ENCODE measurements at regions not wholly inside any gene's neighbourhood (a gene's known extent, or its start where the extent isn't known, plus 50 kb on each side); places are given as distances from the start of the nearest gene placed in this dataset.

DNA sequence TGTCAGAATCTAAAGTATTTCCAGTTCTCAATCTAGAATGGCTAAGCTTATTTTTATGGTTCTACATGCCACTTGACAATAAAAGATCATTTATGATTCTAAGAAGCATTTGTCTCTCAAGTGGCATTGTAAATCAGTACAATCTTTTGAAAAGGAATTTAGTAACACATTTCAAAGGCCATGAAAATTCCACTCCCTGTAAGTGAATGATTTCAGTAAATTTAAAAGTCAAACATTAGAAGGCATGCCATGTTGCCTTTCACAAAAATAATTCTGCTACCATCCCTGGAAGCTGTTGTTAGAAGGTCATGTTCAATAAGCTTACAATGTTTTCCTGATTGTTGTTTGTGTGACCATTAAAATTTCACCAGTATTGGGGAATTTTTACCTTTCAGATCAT, 142.9 kb downstream of the RPIA start:
- no peak for DNase-seq

DNA sequence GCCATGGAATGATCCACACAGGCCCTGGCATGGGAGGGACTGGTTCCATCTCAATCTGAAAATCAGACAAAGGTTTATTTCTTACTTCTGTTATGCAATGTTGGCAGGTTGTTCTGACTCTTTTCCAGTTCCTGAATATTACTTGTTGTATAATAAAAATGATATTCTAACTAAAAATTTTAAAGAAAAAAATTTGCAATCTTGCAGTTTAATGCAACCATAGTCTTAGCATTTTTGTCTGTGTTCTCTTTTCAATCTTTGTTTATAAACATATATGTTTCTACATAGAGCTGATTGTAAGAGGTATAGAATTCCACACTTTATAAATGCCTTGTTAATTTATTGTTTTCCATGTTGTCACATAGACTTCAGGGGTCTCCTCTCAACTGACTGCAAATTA, 143.4 kb downstream of the RPIA start:
- DNase-seq, result no peak

DNA sequence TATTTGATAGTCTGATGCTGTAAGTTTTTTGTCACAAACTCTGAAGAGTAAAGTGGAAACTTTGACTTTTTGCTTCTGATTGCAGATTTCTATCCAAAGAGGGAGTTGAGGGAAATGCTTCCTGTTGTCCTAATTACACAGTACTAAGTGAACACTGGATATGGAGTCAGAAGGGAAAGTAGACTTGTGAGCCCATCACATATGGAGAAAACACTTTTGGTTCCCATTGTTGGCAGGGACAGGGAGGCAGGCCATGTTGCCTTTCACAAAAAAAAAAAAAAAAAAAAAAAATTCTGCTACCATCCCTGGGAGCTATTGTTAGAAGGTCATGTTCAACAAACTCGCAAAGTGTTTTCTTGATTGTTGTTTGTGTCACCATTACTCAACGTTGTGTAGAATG, 144.3 kb downstream of the RPIA start:
- no peak for DNase-seq

DNA sequence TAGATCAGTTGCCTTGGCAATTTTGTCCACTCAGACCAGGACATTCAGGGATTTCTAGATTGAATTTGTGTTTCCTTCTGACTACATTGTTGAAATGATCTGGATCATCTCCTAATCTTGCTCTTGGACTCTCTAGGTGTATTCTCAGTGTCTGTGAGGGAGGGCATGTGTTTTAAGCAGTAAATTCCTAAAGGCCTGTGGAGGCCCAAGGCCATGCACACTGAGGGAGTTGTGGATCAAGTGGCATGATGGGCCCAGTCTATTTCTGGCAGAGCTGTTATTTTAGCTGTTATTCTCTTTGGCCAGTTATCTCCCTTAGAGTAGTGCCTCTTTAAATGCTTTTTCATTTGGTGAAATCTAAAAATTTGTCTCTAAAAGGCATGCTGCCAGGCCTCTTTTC, 144.9 kb downstream of the RPIA start:
- no peak for DNase-seq

DNA sequence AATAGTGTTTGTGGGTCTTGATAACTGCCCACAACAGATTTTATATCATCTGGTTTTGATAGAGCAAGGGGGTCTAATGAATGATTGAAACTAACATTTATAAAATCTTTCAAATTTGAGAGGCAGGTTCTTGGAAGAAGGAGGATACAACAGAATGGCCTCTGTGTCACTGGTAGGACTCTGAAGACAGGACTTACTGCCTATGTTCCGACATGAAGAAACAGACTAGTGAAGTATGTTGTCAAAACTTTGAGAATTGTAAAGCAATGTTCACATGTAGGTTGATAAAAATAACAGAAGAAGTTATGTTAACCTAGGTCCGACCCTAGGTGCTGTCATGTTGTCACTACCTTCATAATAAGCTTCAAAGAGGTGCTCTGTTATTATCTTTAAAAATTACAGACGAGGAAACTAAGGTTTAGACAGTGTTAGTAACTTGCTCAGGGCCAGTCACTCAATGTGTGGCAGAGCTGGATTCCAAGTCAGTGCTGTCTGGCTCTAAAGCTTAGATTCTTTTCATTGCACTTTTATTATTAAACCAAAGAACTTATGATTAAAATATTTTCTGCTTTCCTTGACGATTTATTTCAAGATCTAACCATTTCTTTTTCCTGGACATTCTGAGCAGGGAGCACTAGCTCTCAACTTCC, 146.2 kb downstream of the RPIA start:
- DNase-seq, result no peak

DNA sequence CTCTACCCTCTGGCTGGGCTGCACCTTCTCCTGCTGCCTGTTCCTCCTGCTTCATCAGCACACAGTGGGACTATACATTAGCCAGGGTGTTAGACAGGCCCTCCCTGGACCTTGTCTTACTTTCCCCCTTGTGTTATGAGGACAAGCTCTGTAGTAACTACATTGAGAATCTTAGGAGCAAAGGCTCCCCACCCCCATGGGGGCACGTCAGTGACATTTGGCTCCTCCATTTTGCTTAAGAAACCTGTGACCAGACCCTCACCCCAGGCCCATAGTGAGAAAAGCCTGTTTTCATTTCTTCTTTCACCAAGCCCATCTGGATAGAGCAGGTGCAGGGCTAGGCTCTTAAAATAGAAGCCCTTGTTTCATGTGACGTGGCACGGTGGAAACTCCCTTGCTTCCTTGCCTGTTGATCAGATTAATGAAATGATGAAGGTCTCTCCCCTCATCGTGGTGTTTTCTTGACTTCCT, 146.7 kb downstream of the RPIA start:
- no peak for DNase-seq

DNA sequence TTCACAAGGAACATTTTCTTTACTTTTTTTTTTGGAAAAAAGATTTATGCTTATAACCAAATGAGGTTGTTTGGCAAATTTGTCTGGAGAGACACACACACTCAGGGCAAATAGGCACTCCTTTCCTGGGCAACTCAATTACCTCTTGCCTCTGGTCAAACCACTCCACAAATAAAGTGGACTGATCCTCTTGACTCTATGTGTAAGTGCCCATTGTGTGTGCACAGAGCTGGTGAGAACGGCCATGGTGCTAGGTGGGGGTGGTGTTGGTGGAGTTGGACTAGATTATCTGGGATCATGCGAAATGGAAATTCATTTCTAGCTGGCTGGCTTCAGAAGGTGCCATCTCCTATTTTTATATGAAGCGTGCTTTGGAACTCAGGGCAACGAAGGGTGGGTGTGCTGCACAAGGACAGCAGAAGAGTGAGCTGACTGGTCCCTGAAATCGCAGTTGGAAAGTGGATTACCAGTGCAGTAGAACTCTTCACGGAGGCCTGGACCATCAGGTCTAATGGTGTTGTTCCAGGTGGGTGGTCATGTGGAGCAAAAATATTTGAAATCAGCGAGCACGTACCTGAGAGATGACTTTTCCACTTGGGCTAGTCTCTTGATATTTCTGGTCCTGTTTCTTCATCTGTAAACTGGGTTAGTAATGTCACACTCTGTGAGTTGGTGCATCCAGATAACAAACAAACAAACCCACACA, 149.9 kb downstream of the RPIA start:
- no peak for DNase-seq

DNA sequence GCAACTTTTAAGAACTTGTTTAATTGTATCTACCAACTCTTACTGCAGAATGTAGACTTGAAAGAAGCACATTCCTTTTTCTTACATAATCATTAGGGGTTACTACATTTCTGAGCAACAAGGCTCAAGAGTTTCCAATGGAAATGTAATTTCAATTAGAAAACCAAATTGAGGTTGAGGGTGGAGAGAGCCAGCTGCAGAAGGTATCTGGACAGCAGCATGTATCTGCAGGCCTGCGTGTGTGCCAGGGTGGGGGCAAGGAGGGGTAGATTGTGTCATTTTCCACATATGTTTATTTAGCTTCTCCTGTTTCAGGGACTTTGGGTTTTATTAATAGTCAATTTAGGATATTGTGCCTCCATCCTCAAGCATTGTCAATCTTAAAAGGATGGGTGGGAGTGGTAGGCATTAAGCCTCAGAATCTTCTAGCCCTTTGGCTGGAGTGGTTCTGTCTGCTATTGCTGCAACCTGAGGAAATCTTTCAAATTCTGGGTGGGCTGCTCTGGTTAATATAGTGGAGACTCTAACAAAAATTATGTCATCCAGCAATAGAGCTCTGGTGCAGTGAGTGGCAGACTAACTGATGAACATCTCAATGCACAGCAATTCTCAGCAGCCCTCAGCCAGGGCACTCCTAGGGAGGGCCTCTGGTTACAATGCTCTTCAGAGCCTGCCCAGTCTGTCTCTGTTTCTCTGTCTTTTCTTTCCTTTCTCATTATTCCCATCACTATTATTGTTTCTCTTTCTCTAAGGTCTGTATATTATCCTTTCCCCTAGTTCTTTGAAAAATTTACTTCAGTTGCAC, 151.4 kb downstream of the RPIA start:
- DNase-seq, result no peak

DNA sequence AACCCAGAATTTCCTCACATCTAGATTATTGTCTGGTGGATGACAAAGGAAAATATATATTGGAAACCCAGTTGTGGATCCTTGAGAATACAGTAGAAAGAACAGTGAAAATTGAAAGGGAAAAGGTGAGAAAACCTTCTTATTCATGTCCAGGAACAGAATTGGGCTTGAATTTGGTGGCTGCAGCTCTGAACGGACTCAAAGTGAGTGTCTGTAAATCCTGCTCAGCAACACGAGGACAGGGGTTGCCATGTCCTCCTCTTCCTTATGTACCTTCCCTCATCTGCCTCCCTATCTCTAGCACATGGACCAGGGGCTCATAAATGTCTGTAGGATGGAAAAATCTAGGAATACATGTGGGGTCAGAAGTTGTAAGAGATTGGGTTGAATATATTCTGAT, 152.2 kb downstream of the RPIA start:
- no peak for DNase-seq

DNA sequence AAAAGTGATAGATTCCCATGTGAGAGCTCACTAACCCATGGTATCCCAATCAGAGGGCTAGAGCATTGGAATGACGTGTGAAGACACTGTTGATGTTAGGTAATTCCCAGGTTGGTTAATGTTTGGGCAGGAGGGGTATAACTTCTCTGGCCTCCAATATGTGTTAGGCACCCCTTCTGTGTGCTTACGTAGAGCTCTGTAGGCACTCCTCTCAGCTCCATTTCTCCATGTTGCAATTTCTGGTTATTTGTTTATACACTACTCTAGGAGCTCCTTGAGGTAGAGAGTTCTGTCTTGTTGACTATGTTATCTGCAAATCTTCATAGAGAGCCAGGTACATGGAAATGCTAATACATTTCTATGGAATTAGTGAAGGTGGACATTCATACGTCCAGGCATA, 153.5 kb downstream of the RPIA start:
- DNase-seq, result no peak

DNA sequence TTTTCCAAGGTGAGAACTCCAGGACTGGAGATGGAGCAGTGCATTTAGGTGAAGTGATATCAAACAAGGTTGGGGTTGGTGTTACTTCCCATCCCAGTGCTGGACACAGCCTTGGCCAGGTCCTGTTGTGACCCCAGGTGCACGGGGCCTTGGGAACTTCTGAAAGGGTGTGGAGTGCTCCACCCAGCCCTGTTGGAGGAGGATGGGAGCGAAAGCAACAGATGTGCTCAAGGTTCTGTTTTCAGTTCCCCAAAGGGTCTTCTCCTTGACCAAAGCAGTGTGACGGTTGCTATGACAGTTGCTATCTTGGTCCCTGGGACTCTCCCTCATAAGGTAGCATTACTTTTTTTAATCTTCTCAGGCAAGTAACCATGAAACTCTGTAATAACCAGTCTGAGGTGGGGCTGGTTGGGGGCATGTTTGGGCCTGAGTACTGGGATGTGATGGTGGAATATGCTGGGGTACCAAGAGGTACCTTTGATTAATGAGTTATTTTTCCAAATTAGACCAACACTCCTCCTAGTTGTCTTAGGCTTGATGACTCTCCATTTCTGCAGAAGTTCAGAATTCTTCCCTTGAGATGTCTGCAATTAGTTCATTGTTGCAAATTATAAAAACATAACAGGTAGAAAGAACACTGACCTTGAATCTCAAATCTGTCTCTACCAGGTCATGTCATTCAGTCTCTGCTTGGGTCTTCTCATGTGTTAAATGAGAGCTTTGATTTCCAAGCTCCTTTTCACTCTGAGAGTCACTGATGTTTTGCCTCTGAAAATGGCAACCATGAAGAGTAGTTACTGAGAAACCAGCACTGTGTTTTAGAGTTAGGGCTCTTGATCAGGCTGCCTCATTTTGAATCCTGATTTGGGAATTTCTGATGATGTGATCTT, 154.5 kb downstream of the RPIA start:
- DNase-seq, result no peak

DNA sequence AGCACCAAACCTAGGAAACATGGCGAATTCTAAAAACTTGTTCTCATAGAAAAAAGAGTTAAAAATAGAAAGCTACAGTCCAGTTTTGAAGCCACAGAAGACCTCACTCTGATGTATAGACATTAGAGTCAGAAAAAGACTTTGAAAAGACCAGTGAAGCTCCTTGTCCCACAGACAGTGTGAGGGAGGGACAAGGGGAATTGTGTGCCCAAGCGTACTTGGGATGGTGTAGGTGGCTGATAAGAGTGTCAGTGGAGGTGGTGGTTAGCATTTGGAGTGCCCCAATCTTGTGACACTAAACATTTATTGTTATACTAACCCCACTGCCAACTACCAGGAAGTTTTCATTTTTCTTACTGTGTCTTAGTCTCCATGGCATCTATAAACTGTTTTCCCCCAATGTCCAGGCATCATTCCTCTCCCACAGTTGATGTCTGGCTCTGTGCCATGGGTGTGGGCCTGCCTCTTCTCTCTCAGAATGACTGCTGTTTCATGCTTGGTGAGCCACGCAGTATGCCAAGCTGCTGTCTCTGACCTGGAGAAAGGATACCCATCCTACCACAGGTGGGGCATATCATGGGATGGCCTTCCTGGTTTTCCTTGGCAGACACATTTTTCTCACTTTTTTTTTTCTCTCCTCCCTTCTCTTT, 161.4 kb downstream of the RPIA start:
- peak; percentile 1 for DNase-seq

DNA sequence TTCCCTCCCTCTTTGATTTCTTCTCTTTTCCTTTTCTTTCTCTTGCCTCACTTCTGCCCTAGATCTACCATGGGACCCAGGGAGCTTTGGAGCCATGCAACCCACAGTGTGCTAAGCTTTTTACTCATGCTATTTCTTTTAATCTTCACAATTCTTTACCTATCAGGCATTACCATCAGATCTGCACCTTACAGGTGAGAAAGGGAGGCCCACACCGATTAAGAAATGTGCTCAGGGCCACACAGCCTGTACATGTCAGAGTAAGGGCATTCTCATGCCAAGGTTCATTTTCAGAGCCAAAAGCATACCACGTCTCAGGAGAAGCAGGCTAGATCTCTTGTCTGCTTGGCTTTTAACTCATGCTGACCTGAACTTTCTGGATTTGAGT, 161.9 kb downstream of the RPIA start:
- no peak for DNase-seq

DNA sequence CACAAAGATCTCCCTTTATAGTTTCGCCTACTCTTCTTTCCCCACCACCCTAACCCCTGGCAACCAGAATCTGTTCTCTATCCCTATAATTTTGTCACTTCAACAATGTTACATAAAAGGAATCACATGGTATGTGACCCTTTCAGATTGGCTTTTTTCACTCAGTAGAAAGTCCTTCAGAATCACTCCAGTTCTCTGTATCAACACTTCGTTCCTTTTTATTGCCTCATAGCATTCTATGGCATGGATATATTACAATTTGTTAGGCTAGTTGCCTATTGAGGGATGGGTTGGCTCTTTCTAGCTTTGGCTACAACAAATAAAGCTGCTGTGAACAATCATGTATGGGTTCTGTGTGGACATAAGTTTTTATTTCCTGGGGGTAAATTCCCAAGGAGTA, 163.1 kb downstream of the RPIA start:
- DNase-seq, result no peak

DNA sequence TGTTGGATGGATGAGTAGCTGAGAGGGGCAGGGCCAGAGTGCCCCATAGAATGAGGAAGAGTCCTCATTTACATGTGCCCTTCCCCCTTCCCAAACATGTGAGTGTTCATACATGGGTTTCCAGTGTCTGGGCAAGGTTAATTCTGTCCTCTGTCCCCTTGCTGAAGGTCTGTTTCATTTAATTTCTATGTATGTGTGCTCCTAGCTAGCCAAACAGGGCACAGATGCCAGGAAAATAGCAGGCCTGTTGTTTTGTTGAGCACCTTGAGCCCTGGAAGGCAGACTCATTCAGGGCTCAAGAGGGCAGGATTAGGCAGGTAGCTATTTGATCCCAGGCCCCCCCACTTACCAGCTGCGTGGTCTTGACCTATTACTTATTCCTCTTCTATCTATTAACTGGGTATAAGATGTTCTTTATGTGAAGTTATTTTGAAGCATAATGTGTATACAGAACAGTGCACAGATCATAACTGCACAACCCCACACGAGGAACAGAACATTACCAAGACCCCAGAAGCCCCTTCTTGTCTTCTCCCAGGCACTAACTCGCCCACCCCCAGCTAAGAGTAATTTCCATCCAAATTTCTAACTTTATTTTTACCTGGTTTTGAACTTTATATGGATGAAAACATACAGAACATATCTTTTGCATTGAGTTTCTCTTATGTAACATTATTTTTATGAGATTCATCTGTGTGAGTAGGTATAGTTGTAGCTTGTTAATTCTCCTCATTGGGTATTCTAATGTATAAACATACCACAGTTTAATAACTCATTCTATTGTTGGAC, 164.3 kb downstream of the RPIA start:
- DNase-seq, result no peak

DNA sequence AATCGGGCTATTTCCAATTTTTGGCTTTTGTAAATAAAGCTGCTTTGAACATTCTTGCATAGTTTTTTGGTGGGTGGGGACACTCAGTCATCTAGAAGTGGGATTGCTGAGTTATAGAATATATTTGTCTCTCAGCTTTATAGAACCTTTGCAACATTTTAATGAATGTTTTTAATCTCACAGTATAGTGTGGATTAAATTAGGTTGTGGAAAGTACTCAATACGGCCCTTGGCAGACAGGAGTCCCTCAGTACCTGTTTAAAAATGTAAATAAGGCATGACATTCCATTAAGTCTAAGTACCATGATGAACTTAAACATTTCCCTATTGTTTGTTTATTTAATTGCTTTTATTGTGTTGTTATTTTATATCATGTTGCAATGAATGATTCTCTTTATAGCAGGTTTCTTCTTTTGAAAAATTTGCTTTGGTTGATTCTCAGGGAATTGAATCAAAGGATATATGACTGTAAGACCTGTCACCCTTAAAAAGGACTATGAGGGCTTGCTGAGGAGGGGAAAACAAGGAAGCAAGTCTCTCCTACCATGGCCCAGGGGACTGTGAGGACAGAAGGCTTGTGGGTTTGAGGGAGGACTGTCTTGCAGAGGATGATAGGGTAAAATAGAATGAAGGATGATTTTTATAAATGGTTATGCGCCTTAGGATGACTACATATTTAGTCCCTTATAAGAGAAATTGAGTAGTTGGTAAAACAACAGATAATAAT, 165.1 kb downstream of the RPIA start:
- DNase-seq, result no peak

DNA sequence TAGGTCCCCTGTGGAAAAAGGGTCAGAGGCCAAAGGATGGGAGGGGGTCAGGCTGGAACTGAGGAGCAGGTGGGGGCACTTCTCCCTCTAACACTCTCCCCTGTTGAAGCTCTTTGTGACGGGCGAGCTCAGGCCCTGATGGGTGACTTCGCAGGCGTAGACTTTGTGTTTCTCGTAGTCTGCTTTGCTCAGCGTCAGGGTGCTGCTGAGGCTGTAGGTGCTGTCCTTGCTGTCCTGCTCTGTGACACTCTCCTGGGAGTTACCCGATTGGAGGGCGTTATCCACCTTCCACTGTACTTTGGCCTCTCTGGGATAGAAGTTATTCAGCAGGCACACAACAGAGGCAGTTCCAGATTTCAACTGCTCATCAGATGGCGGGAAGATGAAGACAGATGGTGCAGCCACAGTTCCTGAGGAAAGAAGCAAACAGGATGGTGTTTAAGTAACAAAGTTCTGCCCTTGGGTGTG, 165.8 kb downstream of the RPIA start:
- no peak for DNase-seq

DNA sequence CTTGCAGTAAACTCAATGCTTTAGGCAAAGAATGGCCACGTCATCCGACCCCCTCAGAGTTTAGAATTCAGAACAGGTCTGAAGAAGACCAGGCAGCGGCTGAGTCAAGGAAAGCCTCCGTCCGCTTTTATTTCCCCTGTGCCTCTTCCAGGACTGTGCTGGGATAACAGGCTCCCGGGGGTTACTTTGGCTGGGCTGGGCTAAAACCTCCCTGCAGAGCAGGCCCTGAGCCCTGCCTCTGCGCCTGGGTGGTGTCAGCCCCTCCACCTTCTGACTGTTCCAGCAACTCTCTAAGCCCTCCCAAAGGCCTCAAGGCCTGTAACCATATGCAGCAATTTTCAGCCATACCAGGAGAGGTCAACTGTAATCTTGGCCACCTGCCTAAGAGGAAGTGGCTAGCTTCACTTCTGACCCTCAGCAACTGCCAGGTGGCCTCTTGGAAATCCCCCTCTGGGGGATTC, 166.5 kb downstream of the RPIA start:
- no peak for DNase-seq

DNA sequence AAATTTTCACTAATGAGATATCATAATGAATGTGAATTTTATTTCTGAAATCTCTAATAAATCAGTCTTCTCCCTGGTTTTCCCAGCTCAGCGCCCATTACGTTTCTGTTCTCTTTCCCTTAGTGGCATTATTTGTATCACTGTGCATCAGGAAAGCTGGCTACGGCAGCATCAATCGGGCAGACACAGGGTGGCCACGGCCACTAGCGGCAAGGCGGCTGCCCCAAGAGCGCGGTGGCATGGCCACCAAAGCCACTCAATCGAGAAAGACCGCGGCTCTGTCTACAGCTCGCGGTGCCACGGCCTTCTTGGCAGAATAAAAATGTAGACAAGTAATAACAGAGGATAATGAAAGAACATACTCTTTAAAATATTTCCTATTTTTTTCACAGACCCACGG, 168.0 kb downstream of the RPIA start:
- no peak for DNase-seq

DNA sequence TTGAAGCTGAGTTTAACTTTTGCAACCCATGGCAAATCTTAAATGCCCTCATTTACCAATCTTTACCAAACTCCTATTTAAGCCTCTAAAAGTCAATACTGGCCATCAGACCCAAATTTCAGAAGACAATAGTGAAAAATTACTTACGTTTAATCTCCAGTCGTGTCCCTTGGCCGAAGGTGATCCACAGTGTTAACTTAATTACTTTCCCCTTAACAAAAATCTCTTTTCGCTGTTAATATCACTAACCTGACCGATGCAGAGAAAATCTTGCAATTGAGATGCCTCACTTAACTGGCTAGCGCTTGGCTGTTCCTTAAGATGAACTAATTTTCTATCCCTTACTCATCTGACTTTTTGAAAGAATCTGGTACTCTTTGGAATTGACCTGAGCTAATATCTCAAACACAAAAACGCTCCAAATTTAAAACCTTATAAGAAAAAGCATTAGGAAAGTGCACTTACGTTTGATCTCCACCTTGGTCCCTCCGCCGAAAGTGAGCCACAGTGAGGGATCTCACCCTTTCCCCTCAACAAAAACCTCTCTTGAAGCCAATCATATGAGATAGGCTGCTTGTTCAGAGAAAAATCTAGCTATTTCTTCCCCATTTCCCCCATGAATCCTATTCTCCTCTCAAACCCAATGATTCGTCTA, 169.1 kb downstream of the RPIA start:
- no peak for DNase-seq

Measured in COR-L47 (cell line).